Lower leg skin (tissue), 4 donors: ENCODE measurements at regions not wholly inside any gene's neighbourhood (a gene's known extent, or its start where the extent isn't known, plus 50 kb on each side); places are given as distances from the start of the nearest gene placed in this dataset.

Experiments used
- DNase-seq, 2 donors: peaks; one replicate each; pipeline ENCODE4 v3.0.0-alpha.2; 2019; ENCODE audit warnings: low spot score in 2 of 2
- H3K4me3 ChIP-seq: fragments of 200-600 bp; sonication (generic); 2 replicates; pipeline ENCODE4 v1.5.1; 2017; ENCODE audit warnings: mild to moderate bottlenecking, low read depth; ENCODE audit not compliant: poor library complexity, severe bottlenecking
- CTCF ChIP-seq, 3 donors: fragments of 450-650 bp; IDR thresholded peaks; one replicate each; pipeline ENCODE4 v1.5.1; 2016; ENCODE audit warnings: antibody characterized with exemption in 3 of 3, mild to moderate bottlenecking in 3 of 3, moderate library complexity in 2 of 3
- POLR2A ChIP-seq, 2 donors: fragments of 450-650 bp; IDR thresholded peaks; one replicate each; pipeline ENCODE4 v1.6.1; 2016 to 2017; ENCODE audit warnings: antibody characterized with exemption in 2 of 2, mild to moderate bottlenecking in 1 of 2, moderate library complexity in 1 of 2
- WGBS, 2 donors: methylation state at CpG; one replicate each; pipeline ENCODE4 v1.1.5; 2018; 5-methylcytosine and 5-hydroxymethylcytosine counted together
- intact Hi-C: fragments of 100-400 bp; cut with DNase I; formaldehyde crosslinking; loops from one replicate; pipeline ENCODE4 v1.15.0; 2023; ENCODE audit warnings: low total_unique reads

- WGBS, 2 donors = 77 to 88% methylated on average over 4 of the region's 4 CpGs
Observed at GRCh38 chr12:105986779-105987684, 151.7 kb downstream of the NUAK1 start.

GRCh38 chr12:105987685-105988035 lies 151.1 kb downstream of the NUAK1 start:
- intact Hi-C loops = no loop called here
- H3K4me3 ChIP-seq = no peak overlapping the region
- no peak for TF ChIP-seq POLR2A (IDR thresholded peaks at IDR 0.05)
- TF ChIP-seq CTCF (IDR thresholded peaks at IDR 0.05) = no peak
- no peak for DNase-seq
- WGBS, 2 donors = 87 to 90% methylated on average over 3 of the region's 3 CpGs

More at GRCh38 chr12:105986779-105987684, 151.7 kb downstream of the NUAK1 start:
- intact Hi-C loops = no loop called here
- no peak for DNase-seq
- no peak overlapping the region for H3K4me3 ChIP-seq
- no peak for TF ChIP-seq POLR2A (IDR thresholded peaks at IDR 0.05)

- intact Hi-C loops = no loop called here
- no peak for TF ChIP-seq CTCF (IDR thresholded peaks at IDR 0.05)
- TF ChIP-seq POLR2A (IDR thresholded peaks at IDR 0.05) = no peak
- no peak overlapping the region for H3K4me3 ChIP-seq
- 66 to 70% methylated on average over 14 of the region's 14 CpGs for WGBS, 2 donors
- DNase-seq = no peak
Observed at GRCh38 chr12:105992849-105993740, 145.7 kb downstream of the NUAK1 start.

GRCh38 chr12:105993766-105994555 lies 144.8 kb downstream of the NUAK1 start:
- TF ChIP-seq POLR2A (IDR thresholded peaks at IDR 0.05) (no peak), CTCF (IDR thresholded peaks at IDR 0.05) (no peak)
- intact Hi-C loops = no loop called here
- H3K4me3 ChIP-seq = no peak overlapping the region
- no peak for DNase-seq
- 72 to 73% methylated on average over 22 of the region's 22 CpGs for WGBS, 2 donors

GRCh38 chr12:105995961-105996431 lies 142.8 kb downstream of the NUAK1 start:
- no peak for TF ChIP-seq CTCF (IDR thresholded peaks at IDR 0.05)
- no peak for TF ChIP-seq POLR2A (IDR thresholded peaks at IDR 0.05)
- WGBS, 2 donors = 93 to 96% methylated on average over 4 of the region's 4 CpGs

More at GRCh38 chr12:105995961-105996431, 142.8 kb downstream of the NUAK1 start:
- DNase-seq = no peak
- H3K4me3 ChIP-seq = no peak overlapping the region
- intact Hi-C loops = no loop called here
